ENCODE measurements at regions not wholly inside any gene's neighbourhood (a gene's known extent, or its start where the extent isn't known, plus 50 kb on each side); places are given as distances from the start of the nearest gene placed in this dataset.

DNA sequence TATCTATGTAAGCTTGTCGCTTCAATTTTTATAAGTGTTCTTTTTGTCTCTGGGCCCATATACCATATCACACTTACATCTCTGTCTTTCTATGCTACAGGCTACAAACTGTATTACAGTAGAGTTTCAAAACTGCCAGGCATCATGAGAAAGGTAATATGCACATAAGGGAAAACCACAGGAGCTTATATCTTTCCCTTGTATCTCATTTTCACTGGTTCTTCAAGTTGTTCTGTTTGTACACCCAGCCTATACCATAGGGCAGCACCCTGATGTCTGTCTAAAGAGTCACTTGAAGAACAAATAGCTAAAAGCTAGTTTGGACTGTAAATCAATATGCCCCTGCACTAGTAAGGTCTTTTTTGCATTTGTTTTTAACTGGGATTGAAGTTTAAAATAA is 366.7 kb downstream of the FIGN start:
- TF ChIP-seq, protein P1, sequence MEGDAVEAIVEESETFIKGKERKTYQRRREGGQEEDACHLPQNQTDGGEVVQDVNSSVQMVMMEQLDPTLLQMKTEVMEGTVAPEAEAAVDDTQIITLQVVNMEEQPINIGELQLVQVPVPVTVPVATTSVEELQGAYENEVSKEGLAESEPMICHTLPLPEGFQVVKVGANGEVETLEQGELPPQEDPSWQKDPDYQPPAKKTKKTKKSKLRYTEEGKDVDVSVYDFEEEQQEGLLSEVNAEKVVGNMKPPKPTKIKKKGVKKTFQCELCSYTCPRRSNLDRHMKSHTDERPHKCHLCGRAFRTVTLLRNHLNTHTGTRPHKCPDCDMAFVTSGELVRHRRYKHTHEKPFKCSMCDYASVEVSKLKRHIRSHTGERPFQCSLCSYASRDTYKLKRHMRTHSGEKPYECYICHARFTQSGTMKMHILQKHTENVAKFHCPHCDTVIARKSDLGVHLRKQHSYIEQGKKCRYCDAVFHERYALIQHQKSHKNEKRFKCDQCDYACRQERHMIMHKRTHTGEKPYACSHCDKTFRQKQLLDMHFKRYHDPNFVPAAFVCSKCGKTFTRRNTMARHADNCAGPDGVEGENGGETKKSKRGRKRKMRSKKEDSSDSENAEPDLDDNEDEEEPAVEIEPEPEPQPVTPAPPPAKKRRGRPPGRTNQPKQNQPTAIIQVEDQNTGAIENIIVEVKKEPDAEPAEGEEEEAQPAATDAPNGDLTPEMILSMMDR (IDR thresholded peaks at IDR 0.05): no peak
- no peak for TF ChIP-seq POLR2A (IDR thresholded peaks at IDR 0.05)
